ENCODE measurements at regions not wholly inside any gene's neighbourhood (a gene's known extent, or its start where the extent isn't known, plus 50 kb on each side); places are given as distances from the start of the nearest gene placed in this dataset.
"Not testable (repeated sequence)": the region's sequence is repeated elsewhere in the genome, so short reads cannot be mapped to it uniquely, and the experiment has no call there.

DNA sequence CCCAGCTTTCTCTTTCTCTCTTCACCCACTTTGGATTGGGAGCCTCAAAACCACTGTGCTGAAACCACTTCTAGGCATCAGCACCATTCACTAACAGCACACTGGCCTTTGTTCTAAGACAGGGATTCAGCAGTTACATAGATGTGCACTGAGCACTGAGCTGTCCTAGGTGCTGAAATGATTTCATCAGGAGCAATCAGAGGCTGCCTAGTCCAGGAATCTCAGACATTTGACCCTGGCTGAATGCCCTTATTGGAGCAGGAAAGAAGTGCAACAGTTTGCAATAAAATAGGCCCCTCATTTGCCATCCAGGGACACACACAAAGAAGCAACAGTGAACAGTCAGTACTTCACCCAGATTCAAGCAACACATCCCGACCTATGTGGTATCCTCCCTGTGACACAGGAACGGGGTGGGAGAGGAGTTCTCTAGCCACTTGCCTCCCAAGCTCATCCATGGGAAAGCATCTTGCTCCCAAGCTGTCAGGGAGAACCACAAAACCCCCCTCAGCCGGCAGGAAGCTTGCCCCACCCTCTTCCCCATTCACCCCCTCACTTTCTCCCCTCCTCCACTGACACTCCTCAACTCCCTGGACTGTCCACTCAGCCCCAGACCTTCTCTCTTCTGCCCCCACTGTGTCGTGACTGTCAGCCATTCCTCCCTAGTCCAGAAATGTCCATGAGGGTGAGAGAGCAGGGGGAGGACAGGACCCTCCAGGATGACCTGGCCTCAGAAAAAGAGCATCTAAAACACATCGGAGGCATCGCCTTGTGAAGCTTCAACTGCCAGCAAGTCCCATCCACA, 304.4 kb downstream of the PREX1 start:
- Histone ChIP-seq H3K4me3 (no peak overlapping the region), H3K9me3 (no peaks in the 10 kb centered on the region), H3K36me3 (no peaks in the 10 kb centered on the region), H3K27me3 (no peaks in the 10 kb centered on the region), H3K27ac (no peak overlapping the region), H3K4me1 (no peaks in the 10 kb centered on the region)
- DNase-seq (ENCODE audit: low spot score in 2 of 2): no peak
- TF ChIP-seq, protein P1, sequence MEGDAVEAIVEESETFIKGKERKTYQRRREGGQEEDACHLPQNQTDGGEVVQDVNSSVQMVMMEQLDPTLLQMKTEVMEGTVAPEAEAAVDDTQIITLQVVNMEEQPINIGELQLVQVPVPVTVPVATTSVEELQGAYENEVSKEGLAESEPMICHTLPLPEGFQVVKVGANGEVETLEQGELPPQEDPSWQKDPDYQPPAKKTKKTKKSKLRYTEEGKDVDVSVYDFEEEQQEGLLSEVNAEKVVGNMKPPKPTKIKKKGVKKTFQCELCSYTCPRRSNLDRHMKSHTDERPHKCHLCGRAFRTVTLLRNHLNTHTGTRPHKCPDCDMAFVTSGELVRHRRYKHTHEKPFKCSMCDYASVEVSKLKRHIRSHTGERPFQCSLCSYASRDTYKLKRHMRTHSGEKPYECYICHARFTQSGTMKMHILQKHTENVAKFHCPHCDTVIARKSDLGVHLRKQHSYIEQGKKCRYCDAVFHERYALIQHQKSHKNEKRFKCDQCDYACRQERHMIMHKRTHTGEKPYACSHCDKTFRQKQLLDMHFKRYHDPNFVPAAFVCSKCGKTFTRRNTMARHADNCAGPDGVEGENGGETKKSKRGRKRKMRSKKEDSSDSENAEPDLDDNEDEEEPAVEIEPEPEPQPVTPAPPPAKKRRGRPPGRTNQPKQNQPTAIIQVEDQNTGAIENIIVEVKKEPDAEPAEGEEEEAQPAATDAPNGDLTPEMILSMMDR (IDR thresholded peaks at IDR 0.05): no peak
- intact Hi-C loops (cut with DNase I): no loop called here

DNA sequence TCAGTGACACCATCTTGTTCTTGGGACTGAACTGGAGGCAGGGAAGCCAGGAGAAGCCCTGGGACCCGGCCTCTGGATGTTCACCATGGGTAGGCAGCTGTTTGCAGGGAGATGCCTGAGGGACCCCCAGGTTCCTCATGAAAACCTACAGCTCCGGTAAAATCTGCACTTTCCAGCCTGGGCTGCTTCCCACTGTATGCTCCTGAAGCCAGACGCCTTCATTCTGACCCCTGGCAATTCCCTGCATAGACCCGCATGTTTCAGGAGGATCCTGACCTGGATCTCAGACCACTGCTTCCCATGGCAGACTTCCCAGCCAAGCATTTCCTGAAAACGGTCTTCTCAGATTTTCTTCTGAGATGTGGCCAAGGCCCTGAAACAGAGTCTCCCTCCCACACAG, 306.7 kb downstream of the PREX1 start:
- Histone ChIP-seq H3K27ac (no peak overlapping the region), H3K27me3 (no peaks in the 10 kb centered on the region), H3K4me1 (no peaks in the 10 kb centered on the region), H3K4me3 (no peak overlapping the region), H3K36me3 (no peaks in the 10 kb centered on the region), H3K9me3 (no peaks in the 10 kb centered on the region)
- intact Hi-C loops (cut with DNase I): no loop called here
- no peak for DNase-seq (ENCODE audit: low spot score in 2 of 2)
- TF ChIP-seq, protein P1 (IDR thresholded peaks at IDR 0.05): no peak

DNA sequence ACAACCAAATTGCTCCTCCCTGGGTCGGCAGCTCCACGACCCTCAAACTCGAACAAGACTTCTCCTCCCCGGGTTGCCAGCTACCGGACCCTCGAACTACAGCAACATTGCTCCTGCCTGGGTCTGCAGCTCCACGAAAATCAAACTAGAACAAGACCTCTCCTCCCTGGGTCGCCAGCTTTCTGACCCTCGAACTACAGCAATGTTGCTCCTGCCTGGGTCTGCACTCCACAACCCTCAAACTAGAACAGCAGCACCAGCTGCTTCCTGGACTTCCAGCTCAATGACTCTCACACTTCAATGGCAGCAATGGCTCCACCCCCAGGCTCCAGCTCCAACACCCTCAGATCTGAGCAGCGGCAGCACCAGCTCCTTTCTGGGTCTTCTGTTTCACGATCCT, 311.6 kb downstream of the PREX1 start:
- not testable (repeated sequence) for H3K9me3 ChIP-seq; DNase-seq (ENCODE audit: low spot score in 2 of 2); H3K27me3 ChIP-seq; H3K4me3 ChIP-seq; H3K27ac ChIP-seq; H3K4me1 ChIP-seq; H3K36me3 ChIP-seq
- intact Hi-C loops (cut with DNase I): loop anchor here (5.0 kb wide), 2 partner anchors 624 to 709 kb away; no protein-coding TSS in a partner anchor

DNA sequence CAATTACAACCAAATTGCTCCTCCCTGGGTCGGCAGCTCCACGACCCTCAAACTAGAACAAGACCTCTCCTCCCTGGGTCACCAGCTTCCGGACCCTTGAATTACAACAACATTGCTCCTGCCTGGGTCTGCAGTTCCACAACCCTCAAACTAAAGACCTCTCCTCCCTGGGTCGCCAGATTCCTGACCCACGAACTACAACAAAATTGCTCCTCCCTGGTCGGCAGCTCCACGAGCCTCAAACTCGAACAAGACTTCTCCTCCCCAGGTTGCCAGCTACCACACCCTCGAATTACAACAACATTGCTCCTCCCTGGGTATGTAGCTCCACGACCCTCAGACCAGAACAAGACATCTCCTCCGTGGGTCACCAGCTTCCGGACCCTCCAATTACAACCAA, 313.2 kb downstream of the PREX1 start:
- DNase-seq (ENCODE audit: low spot score in 2 of 2): peak in 1 of 2 donors; percentile 69
- H3K36me3 ChIP-seq; intact Hi-C loops (cut with DNase I); H3K9me3 ChIP-seq; H3K4me1 ChIP-seq; H3K27ac ChIP-seq; H3K27me3 ChIP-seq; H3K4me3 ChIP-seq: not testable (repeated sequence)

DNA sequence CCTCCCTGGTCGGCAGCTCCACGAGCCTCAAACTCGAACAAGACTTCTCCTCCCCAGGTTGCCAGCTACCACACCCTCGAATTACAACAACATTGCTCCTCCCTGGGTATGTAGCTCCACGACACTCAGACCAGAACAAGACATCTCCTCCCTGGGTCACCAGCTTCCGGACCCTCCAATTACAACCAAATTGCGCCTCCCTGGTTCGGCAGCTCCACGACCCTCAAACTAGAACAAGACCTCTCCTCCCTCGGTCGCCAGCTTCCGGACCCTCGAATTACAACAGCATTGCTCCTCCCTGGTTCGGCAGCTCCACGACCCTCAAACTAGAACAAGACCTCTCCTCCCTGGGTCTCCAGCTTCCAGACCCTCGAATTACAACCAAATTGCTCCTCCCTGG, 315.3 kb downstream of the PREX1 start:
- H3K27me3 ChIP-seq; DNase-seq (ENCODE audit: low spot score in 2 of 2); H3K36me3 ChIP-seq; H3K4me1 ChIP-seq; H3K4me3 ChIP-seq; H3K9me3 ChIP-seq; intact Hi-C loops (cut with DNase I); H3K27ac ChIP-seq: not testable (repeated sequence)

DNA sequence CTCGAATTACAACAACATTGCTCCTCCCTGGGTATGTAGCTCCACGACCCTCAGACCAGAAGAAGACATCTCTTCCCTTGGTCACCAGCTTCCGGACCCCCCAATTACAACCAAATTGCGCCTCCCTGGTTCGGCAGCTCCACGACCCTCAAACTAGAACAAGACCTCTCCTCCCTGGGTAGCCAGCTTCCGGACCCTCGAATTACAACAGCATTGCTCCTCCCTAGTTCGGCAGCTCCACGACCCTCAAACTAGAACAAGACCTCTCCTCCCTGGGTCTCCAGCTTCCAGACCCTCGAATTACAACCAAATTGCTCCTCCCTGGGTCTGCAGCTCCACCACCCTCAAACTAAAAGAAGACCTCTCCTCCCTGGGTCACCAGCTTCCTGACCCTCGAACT, 322.7 kb downstream of the PREX1 start:
- DNase-seq (ENCODE audit: low spot score in 2 of 2); H3K27ac ChIP-seq; H3K36me3 ChIP-seq: not testable (repeated sequence)

DNA sequence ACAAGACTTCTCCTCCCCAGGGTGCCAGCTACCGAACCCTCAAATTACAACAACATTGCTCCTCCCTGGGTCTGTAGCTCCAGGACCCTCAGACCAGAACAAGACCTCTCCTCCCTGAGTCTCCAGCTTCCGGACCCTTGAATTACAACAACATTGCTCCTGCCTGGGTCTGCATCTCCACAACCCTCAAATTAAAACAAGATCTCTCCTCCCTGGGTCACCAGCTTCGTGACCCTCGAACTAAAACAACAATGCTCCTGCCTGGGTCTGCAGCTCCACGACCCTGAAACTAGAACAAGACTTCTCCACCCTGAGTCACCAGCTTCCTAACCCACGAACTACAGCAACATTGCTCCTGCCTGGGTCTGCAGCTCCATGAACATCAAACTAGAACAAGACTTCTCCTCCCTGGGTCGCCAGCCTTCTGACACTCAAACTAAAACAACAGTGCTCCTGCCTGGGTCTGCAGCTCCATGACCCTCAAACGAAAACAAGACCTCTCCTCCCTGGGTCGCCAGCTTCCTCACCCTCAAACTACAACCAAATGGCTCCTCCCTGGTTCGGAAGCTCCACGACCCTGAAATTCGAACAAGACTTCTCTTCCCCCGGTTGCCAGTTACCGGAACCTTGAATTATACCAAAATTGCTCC, 324.5 kb downstream of the PREX1 start:
- DNase-seq (ENCODE audit: low spot score in 2 of 2): peak in 1 of 2 donors; percentile 43
- intact Hi-C loops (cut with DNase I): no loop called here
- H3K27ac ChIP-seq: no peak overlapping the region
- H3K9me3 ChIP-seq: no peaks in the 10 kb centered on the region
- no peaks in the 10 kb centered on the region for H3K36me3 ChIP-seq
- no peaks in the 10 kb centered on the region for H3K27me3 ChIP-seq
- TF ChIP-seq, protein P1 (IDR thresholded peaks at IDR 0.05): no peak
- no peaks in the 10 kb centered on the region for H3K4me1 ChIP-seq
- no peak overlapping the region for H3K4me3 ChIP-seq

More for the DNA sequence above, 322.7 kb downstream of the PREX1 start:
- H3K9me3 ChIP-seq; H3K27me3 ChIP-seq; H3K4me3 ChIP-seq; H3K4me1 ChIP-seq; intact Hi-C loops (cut with DNase I): not testable (repeated sequence)

All from ascending aorta (tissue), 2 donors.